GM21360 (cell line): ENCODE measurements at regions not wholly inside any gene's neighbourhood (a gene's known extent, or its start where the extent isn't known, plus 50 kb on each side); places are given as distances from the start of the nearest gene placed in this dataset.

Experiments
- ATAC-seq: cut with Tn5 transposase; IDR thresholded peaks from one replicate; pipeline ENCODE4 v1.9.1; 2021; ENCODE audit warnings: mild to moderate bottlenecking, moderate library complexity; ENCODE audit not compliant: unreplicated experiment

DNA sequence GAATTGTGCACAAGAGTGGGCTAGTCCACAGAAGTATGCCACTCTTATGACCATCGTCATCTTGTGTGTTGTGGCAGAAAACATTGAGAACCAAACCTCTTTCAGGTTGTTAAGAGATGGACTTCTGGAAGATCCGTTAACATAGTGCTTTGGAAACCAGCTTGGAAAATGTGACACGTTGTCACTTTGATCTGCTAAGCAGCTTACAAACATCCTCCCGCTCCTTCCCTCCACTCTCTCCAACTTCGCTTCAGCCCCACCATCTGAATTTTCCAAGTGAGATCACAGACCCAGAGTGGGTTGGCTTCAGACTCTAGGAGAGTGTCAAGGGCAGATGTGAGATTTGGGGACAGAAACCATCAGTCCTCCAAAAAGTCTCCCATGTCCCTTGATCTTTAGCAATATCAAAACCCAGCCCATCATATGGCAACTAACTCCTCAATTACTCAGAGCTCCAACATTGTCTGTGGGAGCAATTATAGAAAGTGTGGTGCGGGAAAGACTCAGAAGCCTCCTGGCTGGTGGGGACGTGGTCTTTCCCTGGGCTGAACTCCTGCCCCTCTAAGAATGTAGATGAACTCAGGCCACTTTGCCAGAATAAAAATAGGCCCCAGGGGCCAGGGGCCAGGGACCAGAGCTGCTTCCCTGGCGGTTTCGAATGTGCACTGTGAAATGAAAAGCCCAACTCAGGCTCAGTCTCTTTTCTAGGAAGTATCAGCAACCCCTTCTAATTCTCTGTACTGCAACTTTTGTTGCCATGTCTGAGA lies 129.5 kb downstream of the SLC38A6 start:
- ATAC-seq = no peak

GRCh38 chr14:61109288-61109687 lies 128.2 kb downstream of the SLC38A6 start:
- no peak for ATAC-seq

DNA sequence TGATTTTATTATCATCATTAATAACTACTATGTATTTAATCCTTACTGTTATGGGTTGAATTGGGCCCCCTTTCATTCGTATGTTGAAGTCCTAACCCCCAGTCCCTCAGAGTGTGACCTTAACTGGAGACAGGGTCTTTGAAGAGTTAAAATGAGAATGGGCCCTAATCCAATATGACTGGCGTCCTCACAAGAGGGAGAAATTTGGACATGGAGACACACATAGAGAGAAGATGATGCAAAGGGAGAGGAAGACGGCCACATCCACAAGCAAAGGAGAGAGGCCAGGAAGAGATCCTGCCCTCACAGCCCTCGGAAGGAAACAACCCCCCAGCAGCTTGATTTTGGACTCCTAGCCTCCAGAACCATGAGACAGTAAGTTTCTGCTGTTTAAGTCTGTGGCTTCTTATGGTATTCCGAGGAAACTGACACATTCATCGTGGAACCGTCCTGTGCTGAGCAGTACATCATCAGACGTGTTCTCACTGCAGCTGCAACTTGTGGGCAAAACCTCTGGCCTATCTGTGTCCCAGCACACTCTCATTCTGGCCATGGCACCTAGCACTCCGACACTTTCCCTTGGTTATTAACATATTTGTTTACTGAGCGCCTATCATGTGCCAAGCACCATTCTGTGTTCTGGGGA lies 127.6 kb downstream of the SLC38A6 start:
- no peak for ATAC-seq

GRCh38 chr14:61107869-61108493 lies 126.9 kb downstream of the SLC38A6 start:
- ATAC-seq = no peak

DNA sequence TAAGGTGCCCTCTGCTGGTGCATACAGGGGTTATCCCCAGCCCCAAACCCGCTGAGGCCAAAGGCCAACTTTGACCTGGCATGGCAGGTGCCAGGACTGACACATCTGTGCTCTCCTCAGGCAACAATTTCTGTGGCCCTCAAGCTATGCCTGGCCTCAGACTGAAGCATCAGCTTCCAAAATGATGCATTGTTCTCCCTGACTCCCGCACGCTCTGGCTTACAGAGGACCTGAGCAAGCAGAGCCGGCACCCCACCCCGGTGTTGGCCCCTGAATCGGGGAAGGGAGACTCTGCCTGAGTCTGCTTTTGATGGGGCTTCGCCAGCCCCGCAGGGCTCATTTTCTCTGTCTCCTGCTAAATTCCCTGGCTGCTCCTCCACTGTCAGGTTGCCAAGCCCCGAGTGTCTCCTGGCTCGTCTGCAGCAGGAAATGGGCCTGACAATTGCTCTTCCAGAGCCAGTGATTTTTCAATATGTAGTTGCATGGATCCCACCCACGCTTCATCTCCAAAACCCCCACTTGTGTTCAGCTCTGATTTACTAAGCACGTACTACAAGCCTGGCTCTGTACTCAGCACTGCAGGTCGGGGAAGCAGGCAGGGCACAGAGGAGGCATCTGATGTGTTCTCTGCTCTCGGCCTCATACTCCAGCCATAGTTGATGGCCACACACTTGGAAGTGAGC lies 126.1 kb downstream of the SLC38A6 start:
- no peak for ATAC-seq

DNA sequence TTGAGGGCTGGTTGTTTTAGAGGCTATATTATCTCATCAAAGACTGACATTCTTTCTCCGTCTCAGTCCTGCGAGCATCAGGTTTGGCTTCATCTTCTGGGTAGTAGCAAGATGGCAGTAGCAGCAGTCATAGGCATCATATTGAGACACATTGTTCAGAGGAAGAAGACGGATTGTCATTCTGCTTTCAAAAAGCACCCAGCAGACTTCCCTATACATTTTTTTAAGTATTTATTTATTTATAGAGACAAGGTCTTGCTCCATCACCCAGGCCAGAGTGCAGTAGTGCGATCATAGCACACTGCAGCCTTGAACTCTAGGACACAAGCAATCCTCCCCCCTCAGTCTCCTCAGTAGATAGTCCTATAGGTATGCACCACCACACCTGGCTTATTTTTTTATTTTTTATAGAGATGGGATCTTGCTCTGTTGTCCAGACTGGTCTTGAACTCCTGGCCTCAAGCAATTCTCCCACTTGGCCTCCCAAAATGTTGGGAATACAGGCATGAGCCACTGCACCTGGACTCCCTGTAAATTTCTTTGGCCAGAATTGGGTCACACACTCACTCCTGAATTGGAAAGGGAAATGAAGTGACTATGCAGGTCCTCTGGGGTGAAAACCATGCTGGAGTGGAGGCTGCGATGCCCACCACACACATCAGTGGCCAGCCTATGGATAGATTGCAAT lies 125.4 kb downstream of the SLC38A6 start:
- ATAC-seq = no peak

DNA sequence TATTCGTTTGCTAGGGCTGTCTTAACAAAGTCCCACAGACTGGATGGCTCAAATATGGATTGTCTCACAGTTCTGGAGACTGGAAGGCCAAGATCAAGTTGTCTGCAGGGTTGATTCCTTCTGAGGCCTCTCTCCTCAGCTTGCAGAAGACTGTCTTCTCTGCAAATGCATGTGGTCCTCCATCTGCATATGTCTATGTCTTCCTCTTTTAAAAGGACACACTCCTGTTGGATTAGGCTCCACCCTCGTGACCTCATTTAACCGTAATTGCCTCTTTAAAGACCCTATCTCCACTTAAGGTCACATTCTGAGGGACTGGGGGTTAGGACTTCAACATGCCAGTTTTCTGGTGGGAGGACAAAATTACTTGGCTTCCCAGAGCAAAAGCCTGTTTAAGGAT lies 123.3 kb downstream of the SLC38A6 start:
- no peak for ATAC-seq

DNA sequence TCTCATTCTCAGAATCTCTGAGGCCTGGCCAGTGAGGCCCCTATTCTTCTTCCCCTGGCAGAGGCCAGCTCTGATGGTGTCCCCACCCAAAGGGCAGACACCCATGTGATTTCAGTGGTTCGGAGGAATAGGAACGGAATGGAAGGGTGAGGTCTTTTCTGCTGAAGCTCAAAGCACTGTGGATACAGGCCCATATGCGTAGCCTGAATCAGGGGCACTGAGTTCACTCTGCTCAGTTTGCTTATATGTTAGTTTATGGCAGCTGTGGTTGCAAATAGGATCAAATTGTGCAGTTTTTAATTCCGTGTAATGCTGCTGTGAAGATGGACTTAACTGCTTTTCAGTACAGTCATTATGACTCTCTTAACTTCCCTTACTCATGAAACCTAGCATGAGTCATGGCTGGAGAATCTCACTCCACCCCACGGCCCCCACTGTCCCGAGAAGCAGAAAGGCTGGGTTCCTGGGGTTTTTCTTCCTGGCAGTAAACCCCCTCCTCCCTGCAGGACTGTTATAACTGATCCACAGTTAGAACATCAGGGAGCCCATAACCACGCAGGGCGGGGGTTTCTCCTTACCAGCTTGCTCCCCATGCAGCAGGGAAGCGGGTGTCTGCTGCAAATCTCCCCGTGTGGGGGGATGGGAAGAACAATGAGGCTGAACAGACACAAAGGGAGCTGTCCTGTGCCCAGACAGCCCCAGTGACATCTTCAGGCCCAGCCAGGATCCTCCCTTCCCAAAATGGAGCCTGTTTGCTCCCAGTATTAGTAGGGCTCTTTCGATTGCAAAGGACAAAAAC lies 122.7 kb downstream of the SLC38A6 start:
- peak; percentile 92 for ATAC-seq

DNA sequence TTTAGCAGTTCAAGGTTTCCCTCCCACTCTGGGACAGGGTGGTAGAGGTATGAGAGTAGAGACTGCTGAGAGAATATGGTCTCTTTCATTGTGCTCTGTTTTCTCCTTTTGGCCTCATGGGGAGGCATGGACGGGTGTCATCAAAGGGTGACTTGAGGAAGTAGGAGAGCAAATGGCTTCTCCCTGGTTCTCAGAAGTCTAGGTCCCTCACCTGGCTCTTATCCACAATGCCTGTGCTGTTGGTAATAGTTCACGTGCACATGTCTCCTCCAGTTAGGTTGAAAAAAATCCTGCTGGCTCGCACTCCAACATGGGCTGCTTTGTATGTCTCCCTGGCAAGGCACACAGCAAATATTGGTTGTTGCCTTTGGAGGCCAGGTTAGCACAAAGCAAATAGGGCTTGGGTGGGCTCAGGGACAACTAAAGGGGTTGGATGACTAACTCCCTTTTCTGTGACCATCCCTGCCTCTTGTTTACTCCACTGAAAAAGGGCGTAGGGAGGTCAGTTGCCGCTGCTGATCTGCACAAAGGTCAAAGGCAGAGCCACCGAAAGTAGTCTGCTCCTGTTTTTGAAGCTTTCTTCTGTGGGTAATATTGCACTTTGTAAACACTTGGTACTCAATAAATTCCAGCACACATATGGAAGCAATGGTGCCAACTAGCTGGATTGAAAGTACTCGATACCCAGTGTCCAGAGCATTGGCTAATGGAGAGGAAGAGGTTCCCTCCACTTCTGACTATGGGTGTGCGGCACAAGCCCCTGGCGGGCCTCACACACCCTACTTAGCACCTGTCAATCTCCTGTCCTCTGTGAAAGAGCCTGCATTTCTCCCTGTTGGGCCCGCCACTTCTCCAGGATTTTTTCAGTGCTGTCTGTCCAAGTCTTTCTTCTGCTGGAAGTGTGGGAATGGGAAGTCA lies 121.8 kb downstream of the SLC38A6 start:
- no peak for ATAC-seq
